GM12891 (cell line): ENCODE measurements at regions not wholly inside any gene's neighbourhood (a gene's known extent, or its start where the extent isn't known, plus 50 kb on each side); places are given as distances from the start of the nearest gene placed in this dataset.
"Not testable (repeated sequence)": the region's sequence is repeated elsewhere in the genome, so short reads cannot be mapped to it uniquely, and the experiment has no call there.

Experiments
- DNase-seq: peaks from one replicate; pipeline ENCODE4 v3.0.0; 2011; ENCODE audit warnings: low spot score; ENCODE audit not compliant: insufficient read length
- FAIRE-seq: peaks from 2 replicates; lab custom pipeline; 2011; peaks lifted over from hg19 to GRCh38; lab: Jason Lieb, UNC
- PAX5 ChIP-seq: IDR thresholded peaks from 2 replicates; pipeline ENCODE4 v1.6.1; 2011; ENCODE audit warnings: low read length, moderate library complexity, mild to moderate bottlenecking; ENCODE audit not compliant: insufficient read depth, severe bottlenecking
- POLR2A ChIP-seq: IDR thresholded peaks from 2 replicates; pipeline ENCODE4 v1.6.1; 2011; ENCODE audit warnings: low read depth, low read length, control low read depth
- POLR2AphosphoS5 ChIP-seq: IDR thresholded peaks from 2 replicates; pipeline ENCODE4 v1.6.1; 2011; ENCODE audit warnings: low read depth, low read length, control low read depth
- POU2F2 ChIP-seq: IDR thresholded peaks from 2 replicates; pipeline ENCODE4 v1.6.1; 2011; ENCODE audit warnings: low read depth, mild to moderate bottlenecking, control low read depth, low read length, moderate library complexity
- SPI1 ChIP-seq: IDR thresholded peaks from 2 replicates; pipeline ENCODE4 v1.6.1; 2011; ENCODE audit warnings: low read depth, low read length, control low read depth
- TAF1 ChIP-seq: IDR thresholded peaks from 2 replicates; pipeline ENCODE4 v1.6.1; 2011; ENCODE audit warnings: low read depth, low read length, control low read depth

DNA sequence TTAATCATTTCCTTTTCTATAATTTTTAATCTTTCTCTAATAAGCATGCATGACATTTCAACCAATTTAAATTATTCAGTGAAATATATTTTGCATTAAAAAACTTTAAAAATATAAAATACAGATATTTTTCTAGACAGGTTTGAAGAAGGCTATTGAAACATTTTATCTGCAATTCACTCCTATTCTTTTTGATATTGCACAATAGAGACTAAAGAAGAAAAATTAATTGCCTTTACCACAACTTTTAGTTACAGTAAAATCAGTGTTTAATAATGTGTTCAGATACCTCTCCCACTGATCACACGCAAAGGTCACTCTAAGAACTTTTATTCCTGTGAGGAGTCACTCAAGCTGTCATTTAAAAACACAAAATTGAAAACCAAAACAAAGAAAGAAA is 1416.7 kb downstream of the FSCB start:
- FAIRE-seq = no peak

GRCh38 chr14:43087666-43088065 is 1419.4 kb downstream of the FSCB start:
- FAIRE-seq (no peak), DNase-seq (no peak)
- TF ChIP-seq TAF1 = no peak
- TF ChIP-seq POU2F2 = no peak
- no peak for TF ChIP-seq PAX5
- no peak for TF ChIP-seq POLR2AphosphoS5
- TF ChIP-seq SPI1 = no peak
- no peak for TF ChIP-seq POLR2A

More for the DNA sequence above, 1416.7 kb downstream of the FSCB start:
- TF ChIP-seq TAF1 (no peak), POU2F2 (no peak), PAX5 (no peak), POLR2AphosphoS5 (no peak), SPI1 (no peak)
- DNase-seq = no peak

DNA sequence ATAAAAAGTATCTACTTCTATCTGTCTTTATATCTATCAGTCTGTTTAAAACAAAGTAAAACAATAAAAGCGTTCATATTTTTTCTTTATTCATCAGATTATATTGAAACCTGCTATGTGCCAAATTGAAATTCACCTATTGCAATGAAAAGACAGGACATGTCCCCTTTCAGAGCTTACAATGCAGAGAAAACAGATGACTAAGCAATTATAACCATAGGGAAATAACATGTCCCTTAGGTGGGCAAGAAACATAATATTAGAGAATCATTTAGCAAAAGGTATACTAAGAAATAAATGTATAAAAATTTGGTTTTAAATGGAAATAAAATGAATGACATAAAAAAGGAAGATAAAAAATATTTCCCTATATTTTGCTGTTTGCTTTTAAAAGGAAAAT is 1421.3 kb downstream of the FSCB start:
- FAIRE-seq = no peak
- no peak for TF ChIP-seq POLR2A
- TF ChIP-seq PAX5 = no peak
- no peak for TF ChIP-seq POU2F2
- no peak for TF ChIP-seq TAF1
- no peak for TF ChIP-seq SPI1
- no peak for TF ChIP-seq POLR2AphosphoS5

GRCh38 chr14:43067372-43067771 is 1439.7 kb downstream of the FSCB start:
- not testable (repeated sequence) for DNase-seq, FAIRE-seq

More for the DNA sequence above, 1421.3 kb downstream of the FSCB start:
- no peak for DNase-seq

- FAIRE-seq (no peak), DNase-seq (no peak)
- no peak for TF ChIP-seq SPI1
- no peak for TF ChIP-seq POLR2A
- no peak for TF ChIP-seq TAF1
- no peak for TF ChIP-seq PAX5
- no peak for TF ChIP-seq POLR2AphosphoS5
These were observed 1449.4 kb downstream of the LRFN5 start for GRCh38 chr14:43056106-43056505.

- TF ChIP-seq SPI1 (no peak), PAX5 (no peak)
- DNase-seq (no peak), FAIRE-seq (no peak)
These were observed 1446.2 kb downstream of the LRFN5 start for GRCh38 chr14:43052897-43053296.

GRCh38 chr14:43043850-43044249 is 1437.2 kb downstream of the LRFN5 start:
- no peak for TF ChIP-seq POLR2AphosphoS5
- TF ChIP-seq TAF1 = no peak
- DNase-seq (no peak), FAIRE-seq (no peak)

DNA sequence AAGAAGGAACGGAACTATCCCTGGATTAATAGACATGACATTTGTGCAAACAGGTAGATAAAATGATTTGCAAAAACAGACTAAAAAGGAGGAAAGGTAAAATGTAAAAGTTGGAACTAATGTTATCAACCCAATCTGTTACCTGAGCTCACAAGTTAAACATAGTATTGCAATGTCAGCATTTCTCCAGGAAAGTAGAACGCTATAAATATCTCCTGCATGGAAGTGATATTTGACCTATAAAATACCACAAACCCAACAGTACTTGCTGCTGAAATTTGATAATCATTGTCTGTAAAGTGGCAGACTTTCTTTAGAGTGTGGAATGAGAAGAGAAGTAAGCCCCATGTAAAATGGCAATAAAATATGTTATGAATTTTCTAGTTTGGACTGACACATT is 1435.7 kb downstream of the LRFN5 start:
- no peak for TF ChIP-seq PAX5
- TF ChIP-seq POLR2AphosphoS5 = no peak
- no peak for TF ChIP-seq SPI1
- TF ChIP-seq POU2F2 = no peak
- TF ChIP-seq POLR2A = no peak
- TF ChIP-seq TAF1 = no peak
- DNase-seq (no peak), FAIRE-seq (no peak)

- TF ChIP-seq POLR2AphosphoS5 (no peak), POLR2A (no peak), SPI1 (no peak), TAF1 (no peak), POU2F2 (no peak), PAX5 (no peak)
- FAIRE-seq (no peak), DNase-seq (no peak)
These were observed 1435.3 kb downstream of the LRFN5 start for GRCh38 chr14:43041976-43042375.

- DNase-seq (no peak), FAIRE-seq (no peak)
- no peak for TF ChIP-seq PAX5
- TF ChIP-seq POU2F2 = no peak
- no peak for TF ChIP-seq POLR2A
- no peak for TF ChIP-seq TAF1
- no peak for TF ChIP-seq SPI1
- no peak for TF ChIP-seq POLR2AphosphoS5
These were observed 1434.5 kb downstream of the LRFN5 start for GRCh38 chr14:43041207-43041606.

GRCh38 chr14:43039881-43040280 is 1433.2 kb downstream of the LRFN5 start:
- DNase-seq (no peak), FAIRE-seq (no peak)
- TF ChIP-seq POU2F2 = no peak
- no peak for TF ChIP-seq TAF1
- no peak for TF ChIP-seq POLR2A
- TF ChIP-seq POLR2AphosphoS5 = no peak
- no peak for TF ChIP-seq PAX5
- no peak for TF ChIP-seq SPI1
